Suprapubic skin (tissue), 4 donors: ENCODE measurements at regions not wholly inside any gene's neighbourhood (a gene's known extent, or its start where the extent isn't known, plus 50 kb on each side); places are given as distances from the start of the nearest gene placed in this dataset.

Experiments
- POLR2A ChIP-seq, 2 donors: fragments of 450-650 bp; IDR thresholded peaks; one replicate each; pipeline ENCODE4 v1.6.1; 2017; ENCODE audit warnings: antibody characterized with exemption in 2 of 2, mild to moderate bottlenecking in 2 of 2, moderate library complexity in 2 of 2
- POLR2AphosphoS5 ChIP-seq, 3 donors: sonication (generic); formaldehyde crosslinking; IDR thresholded peaks; one replicate each; pipeline ENCODE4 v1.6.1; 2017; ENCODE audit warnings: antibody characterized with exemption in 3 of 3

DNA sequence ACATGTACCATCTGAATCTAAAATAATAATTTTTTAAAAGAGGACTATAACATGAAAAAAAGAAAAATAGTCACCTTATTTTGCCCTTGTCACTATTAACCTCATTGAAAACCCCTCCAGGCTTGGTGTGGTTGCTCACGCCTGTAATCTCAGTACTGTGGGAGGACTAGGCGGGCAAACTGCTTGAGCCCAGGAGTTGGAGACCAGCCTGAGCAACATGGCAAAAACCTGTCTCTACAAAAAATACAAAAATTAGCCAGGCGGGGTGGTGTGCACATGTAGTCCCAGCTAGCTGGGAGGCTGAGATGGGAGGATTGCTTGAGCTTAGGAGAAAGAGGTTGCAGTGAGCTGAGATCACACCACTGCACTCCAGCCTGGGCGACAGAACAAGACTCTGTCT lies 126.3 kb upstream of the KRAS start:
- TF ChIP-seq POLR2AphosphoS5 (IDR thresholded peaks at IDR 0.05) (no peak), POLR2A (IDR thresholded peaks at IDR 0.05) (no peak)
